HepG2 (cell line): ENCODE measurements at regions not wholly inside any gene's neighbourhood (a gene's known extent, or its start where the extent isn't known, plus 50 kb on each side); places are given as distances from the start of the nearest gene placed in this dataset.

Experiments
- NKX3-1 ChIP-seq: sonication (generic); formaldehyde crosslinking; IDR thresholded peaks from 2 replicates; pipeline ENCODE4 v1.5.0; 2020; ENCODE audit warnings: missing genetic modification reagents
- SMARCC2 ChIP-seq: fragments of 450-650 bp; IDR thresholded peaks from 2 replicates; pipeline ENCODE4 v1.6.1; 2017; ENCODE audit warnings: antibody characterized with exemption, mild to moderate bottlenecking
- SSRP1 ChIP-seq: IDR thresholded peaks from 2 replicates; pipeline ENCODE4 v1.6.1; 2016; ENCODE audit warnings: control low read depth
- SYNCRIP ChIP-seq: fragments of 200-400 bp; formaldehyde crosslinking; IDR thresholded peaks from 2 replicates; pipeline ENCODE4 v1.6.1; 2018; ENCODE audit warnings: mild to moderate bottlenecking, low read depth, low read length; ENCODE audit not compliant: insufficient read depth
- ZNF30 ChIP-seq: sonication (generic); formaldehyde crosslinking; IDR thresholded peaks from 2 replicates; pipeline ENCODE4 v1.5.0; 2020; ENCODE audit warnings: mild to moderate bottlenecking, missing genetic modification reagents
- ZNF326 ChIP-seq: sonication (generic); formaldehyde crosslinking; IDR thresholded peaks from 2 replicates; pipeline ENCODE4 v1.4.0; 2020; ENCODE audit warnings: missing genetic modification reagents, borderline replicate concordance
- ZNF562 ChIP-seq: sonication (generic); formaldehyde crosslinking; IDR thresholded peaks from 2 replicates; pipeline ENCODE4 v1.8.0; 2022; ENCODE audit warnings: missing genetic modification reagents, borderline replicate concordance
- ZNF749 ChIP-seq: sonication (generic); formaldehyde crosslinking; IDR thresholded peaks from 2 replicates; pipeline ENCODE4 v1.8.0; 2022; ENCODE audit warnings: mild to moderate bottlenecking, missing genetic modification reagents, moderate library complexity, borderline replicate concordance
- TF ChIP-seq, protein P1 (sequence below): sonication (generic); formaldehyde crosslinking; IDR thresholded peaks from 2 replicates; pipeline ENCODE4 v1.4.0; 2020; ENCODE audit warnings: mild to moderate bottlenecking, missing genetic modification reagents
- TF ChIP-seq, protein P2 (sequence below): sonication (generic); formaldehyde crosslinking; IDR thresholded peaks from 2 replicates; pipeline ENCODE4 v1.9.0; 2021; ENCODE audit warnings: missing genetic modification reagents, borderline replicate concordance
- TF ChIP-seq, protein P3 (sequence below): sonication (generic); formaldehyde crosslinking; IDR thresholded peaks from 2 replicates; pipeline ENCODE4 v1.5.1; 2020; ENCODE audit warnings: mild to moderate bottlenecking, missing genetic modification reagents, moderate library complexity
- TF ChIP-seq, protein P4 (sequence below): sonication (generic); formaldehyde crosslinking; IDR thresholded peaks from 2 replicates; pipeline ENCODE4 v1.8.0; 2022; ENCODE audit warnings: missing genetic modification reagents, mild to moderate bottlenecking, borderline replicate concordance
- TF ChIP-seq, protein P5 (sequence below): sonication (generic); formaldehyde crosslinking; IDR thresholded peaks from 2 replicates; pipeline ENCODE4 v1.5.0; 2020; ENCODE audit warnings: mild to moderate bottlenecking, missing genetic modification reagents
- TF ChIP-seq, protein P6 (sequence below): fragments of 450-650 bp; IDR thresholded peaks from 2 replicates; pipeline ENCODE4 v1.6.1; 2016
- TF ChIP-seq, protein P7 (sequence below): sonication (generic); formaldehyde crosslinking; IDR thresholded peaks from 2 replicates; pipeline ENCODE4 v1.4.0; 2020; ENCODE audit warnings: low read depth, mild to moderate bottlenecking, missing genetic modification reagents

DNA sequence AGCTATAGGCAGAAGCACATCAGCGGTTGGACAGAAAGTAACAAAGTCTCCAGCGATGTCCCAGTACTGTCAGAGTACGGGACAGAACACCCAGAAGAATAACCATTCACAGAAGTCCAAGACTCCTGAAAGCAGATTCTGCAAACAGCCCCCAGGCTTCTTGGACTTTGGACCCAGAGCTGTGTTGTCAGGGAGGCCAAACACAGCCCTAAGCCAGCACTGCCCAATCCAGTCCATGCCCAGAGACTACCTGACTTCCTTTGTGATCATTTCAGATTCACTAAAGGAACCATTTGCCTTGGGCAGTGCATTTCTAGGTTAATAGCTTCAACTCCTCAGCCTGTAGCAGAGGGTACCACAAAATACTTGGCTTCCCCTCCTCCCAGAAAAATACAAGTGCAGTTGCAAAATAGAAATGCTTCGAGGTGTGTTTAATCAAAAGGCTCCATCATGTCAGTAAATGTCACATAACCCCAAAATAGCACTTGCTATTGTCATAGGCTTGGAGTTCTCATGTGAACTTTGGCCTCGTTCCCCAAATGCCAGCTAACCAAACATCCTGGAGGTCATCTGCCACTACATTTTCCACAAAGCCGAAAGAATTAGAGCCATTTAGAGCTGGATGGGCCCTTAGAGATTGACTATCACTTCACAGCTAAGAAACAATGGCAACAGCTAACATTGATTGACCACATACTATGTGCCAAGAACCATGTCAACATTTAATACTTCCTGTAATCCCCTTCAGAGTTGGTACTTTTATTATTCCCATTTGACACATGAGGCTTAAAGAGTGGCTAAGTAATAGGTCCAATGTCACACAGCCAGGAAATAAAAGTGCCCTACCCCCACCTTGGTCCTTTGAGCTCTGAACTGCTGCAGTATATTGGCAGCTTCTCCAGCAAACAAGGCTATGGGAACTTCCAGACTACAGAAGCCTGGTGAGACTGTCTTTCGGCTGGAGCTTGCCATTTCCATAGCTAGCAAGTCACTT, 329.9 kb downstream of the FOXO1 start (continued):
- TF ChIP-seq, protein P1, sequence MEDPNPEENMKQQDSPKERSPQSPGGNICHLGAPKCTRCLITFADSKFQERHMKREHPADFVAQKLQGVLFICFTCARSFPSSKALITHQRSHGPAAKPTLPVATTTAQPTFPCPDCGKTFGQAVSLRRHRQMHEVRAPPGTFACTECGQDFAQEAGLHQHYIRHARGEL (CRISPR knock-in tag), result no peak
- TF ChIP-seq, protein P2, sequence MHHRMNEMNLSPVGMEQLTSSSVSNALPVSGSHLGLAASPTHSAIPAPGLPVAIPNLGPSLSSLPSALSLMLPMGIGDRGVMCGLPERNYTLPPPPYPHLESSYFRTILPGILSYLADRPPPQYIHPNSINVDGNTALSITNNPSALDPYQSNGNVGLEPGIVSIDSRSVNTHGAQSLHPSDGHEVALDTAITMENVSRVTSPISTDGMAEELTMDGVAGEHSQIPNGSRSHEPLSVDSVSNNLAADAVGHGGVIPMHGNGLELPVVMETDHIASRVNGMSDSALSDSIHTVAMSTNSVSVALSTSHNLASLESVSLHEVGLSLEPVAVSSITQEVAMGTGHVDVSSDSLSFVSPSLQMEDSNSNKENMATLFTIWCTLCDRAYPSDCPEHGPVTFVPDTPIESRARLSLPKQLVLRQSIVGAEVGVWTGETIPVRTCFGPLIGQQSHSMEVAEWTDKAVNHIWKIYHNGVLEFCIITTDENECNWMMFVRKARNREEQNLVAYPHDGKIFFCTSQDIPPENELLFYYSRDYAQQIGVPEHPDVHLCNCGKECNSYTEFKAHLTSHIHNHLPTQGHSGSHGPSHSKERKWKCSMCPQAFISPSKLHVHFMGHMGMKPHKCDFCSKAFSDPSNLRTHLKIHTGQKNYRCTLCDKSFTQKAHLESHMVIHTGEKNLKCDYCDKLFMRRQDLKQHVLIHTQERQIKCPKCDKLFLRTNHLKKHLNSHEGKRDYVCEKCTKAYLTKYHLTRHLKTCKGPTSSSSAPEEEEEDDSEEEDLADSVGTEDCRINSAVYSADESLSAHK (CRISPR knock-in tag), result no peak
- TF ChIP-seq SSRP1 (CRISPR knock-in tag) (no peak), ZNF326 (CRISPR knock-in tag) (no peak), NKX3-1 (CRISPR knock-in tag) (no peak), ZNF30 (CRISPR knock-in tag) (no peak), SYNCRIP (no peak), ZNF562 (CRISPR knock-in tag) (no peak), ZNF749 (no peak), SMARCC2 (no peak)
- TF ChIP-seq, protein P3, sequence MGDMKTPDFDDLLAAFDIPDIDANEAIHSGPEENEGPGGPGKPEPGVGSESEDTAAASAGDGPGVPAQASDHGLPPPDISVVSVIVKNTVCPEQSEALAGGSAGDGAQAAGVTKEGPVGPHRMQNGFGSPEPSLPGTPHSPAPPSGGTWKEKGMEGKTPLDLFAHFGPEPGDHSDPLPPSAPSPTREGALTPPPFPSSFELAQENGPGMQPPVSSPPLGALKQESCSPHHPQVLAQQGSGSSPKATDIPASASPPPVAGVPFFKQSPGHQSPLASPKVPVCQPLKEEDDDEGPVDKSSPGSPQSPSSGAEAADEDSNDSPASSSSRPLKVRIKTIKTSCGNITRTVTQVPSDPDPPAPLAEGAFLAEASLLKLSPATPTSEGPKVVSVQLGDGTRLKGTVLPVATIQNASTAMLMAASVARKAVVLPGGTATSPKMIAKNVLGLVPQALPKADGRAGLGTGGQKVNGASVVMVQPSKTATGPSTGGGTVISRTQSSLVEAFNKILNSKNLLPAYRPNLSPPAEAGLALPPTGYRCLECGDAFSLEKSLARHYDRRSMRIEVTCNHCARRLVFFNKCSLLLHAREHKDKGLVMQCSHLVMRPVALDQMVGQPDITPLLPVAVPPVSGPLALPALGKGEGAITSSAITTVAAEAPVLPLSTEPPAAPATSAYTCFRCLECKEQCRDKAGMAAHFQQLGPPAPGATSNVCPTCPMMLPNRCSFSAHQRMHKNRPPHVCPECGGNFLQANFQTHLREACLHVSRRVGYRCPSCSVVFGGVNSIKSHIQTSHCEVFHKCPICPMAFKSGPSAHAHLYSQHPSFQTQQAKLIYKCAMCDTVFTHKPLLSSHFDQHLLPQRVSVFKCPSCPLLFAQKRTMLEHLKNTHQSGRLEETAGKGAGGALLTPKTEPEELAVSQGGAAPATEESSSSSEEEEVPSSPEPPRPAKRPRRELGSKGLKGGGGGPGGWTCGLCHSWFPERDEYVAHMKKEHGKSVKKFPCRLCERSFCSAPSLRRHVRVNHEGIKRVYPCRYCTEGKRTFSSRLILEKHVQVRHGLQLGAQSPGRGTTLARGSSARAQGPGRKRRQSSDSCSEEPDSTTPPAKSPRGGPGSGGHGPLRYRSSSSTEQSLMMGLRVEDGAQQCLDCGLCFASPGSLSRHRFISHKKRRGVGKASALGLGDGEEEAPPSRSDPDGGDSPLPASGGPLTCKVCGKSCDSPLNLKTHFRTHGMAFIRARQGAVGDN (CRISPR knock-in tag), result no peak
- TF ChIP-seq, protein P4, sequence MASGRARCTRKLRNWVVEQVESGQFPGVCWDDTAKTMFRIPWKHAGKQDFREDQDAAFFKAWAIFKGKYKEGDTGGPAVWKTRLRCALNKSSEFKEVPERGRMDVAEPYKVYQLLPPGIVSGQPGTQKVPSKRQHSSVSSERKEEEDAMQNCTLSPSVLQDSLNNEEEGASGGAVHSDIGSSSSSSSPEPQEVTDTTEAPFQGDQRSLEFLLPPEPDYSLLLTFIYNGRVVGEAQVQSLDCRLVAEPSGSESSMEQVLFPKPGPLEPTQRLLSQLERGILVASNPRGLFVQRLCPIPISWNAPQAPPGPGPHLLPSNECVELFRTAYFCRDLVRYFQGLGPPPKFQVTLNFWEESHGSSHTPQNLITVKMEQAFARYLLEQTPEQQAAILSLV (CRISPR knock-in tag), result no peak
- TF ChIP-seq, protein P5, sequence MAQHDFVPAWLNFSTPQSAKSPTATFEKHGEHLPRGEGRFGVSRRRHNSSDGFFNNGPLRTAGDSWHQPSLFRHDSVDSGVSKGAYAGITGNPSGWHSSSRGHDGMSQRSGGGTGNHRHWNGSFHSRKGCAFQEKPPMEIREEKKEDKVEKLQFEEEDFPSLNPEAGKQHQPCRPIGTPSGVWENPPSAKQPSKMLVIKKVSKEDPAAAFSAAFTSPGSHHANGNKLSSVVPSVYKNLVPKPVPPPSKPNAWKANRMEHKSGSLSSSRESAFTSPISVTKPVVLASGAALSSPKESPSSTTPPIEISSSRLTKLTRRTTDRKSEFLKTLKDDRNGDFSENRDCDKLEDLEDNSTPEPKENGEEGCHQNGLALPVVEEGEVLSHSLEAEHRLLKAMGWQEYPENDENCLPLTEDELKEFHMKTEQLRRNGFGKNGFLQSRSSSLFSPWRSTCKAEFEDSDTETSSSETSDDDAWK (CRISPR knock-in tag), result no peak
- TF ChIP-seq, protein P6, sequence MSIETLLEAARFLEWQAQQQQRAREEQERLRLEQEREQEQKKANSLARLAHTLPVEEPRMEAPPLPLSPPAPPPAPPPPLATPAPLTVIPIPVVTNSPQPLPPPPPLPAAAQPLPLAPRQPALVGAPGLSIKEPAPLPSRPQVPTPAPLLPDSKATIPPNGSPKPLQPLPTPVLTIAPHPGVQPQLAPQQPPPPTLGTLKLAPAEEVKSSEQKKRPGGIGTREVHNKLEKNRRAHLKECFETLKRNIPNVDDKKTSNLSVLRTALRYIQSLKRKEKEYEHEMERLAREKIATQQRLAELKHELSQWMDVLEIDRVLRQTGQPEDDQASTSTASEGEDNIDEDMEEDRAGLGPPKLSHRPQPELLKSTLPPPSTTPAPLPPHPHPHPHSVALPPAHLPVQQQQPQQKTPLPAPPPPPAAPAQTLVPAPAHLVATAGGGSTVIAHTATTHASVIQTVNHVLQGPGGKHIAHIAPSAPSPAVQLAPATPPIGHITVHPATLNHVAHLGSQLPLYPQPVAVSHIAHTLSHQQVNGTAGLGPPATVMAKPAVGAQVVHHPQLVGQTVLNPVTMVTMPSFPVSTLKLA, result no peak
- TF ChIP-seq, protein P7, sequence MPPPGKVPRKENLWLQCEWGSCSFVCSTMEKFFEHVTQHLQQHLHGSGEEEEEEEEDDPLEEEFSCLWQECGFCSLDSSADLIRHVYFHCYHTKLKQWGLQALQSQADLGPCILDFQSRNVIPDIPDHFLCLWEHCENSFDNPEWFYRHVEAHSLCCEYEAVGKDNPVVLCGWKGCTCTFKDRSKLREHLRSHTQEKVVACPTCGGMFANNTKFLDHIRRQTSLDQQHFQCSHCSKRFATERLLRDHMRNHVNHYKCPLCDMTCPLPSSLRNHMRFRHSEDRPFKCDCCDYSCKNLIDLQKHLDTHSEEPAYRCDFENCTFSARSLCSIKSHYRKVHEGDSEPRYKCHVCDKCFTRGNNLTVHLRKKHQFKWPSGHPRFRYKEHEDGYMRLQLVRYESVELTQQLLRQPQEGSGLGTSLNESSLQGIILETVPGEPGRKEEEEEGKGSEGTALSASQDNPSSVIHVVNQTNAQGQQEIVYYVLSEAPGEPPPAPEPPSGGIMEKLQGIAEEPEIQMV, result no peak
